ENCODE measurements at regions not wholly inside any gene's neighbourhood (a gene's known extent, or its start where the extent isn't known, plus 50 kb on each side); places are given as distances from the start of the nearest gene placed in this dataset.

DNA sequence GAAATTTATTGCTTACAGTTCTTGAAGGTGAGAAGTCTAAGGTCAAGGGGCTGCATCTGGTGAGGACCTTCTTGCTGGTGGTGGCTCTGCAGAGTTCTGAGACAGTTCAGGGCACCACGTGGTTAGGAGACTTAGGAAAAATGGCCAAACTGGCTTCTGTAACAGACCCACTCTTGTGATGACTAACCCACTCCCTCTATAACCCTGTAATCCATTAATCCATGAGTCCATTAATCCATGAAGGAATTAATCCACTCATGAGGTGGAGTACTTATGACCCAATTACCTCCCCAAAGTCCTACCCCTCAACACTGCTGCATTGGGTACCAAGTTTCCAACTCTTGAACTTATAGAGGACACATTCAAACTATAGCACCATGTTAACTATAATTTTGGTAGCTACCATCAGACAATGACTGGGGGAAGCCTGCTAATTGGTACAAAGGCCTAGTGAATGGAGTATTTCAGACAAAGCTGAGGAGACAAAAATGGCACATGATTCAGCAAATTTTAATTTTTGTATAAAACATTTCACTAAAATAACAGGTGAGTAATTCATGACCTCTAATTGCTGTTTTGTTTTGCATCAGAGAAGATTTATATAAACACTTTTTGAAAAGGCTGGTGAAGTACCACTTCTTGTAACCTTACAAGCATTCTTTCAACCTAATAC, 374.1 kb upstream of the TBL1XR1 start:
- H3K27ac ChIP-seq (ENCODE audit: low read depth in 2 of 2, low read length in 2 of 2), result no peak overlapping the region
- H3K9ac ChIP-seq (ENCODE audit: low read depth in 1 of 2, low read length in 2 of 2), result no peak overlapping the region
- H3K27me3 ChIP-seq (ENCODE audit: control insufficient read depth in 2 of 2, insufficient read depth in 2 of 2, low read length in 2 of 2), result no peaks in the 10 kb centered on the region

DNA sequence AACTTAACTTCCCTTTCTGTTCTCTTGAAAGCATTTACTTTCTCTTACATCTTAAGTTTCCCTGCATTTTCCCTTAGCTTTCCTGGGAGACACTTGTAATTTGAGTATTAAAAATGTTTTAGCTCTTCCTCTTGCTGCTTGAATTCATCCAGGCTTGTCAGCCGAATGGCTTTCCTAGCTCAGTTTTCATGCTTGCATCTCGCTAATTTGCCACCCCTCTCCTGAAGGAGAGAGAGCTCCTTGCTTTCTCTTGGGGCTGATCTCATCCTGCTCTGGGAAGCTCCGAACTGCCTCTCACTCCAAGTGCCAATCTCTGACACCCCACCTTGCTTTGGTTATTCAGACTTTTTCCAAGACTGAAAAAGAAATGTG, 374.6 kb upstream of the TBL1XR1 start:
- H3K4me1 ChIP-seq (ENCODE audit: control insufficient read depth in 2 of 2, insufficient read depth in 2 of 2, low read length in 2 of 2), result peaks cover 0 to 13% of the 10 kb centered on the region in 2 donors
- H3K9me3 ChIP-seq (ENCODE audit: control insufficient read depth in 2 of 2, low read length in 2 of 2), result no peaks in the 10 kb centered on the region
- no peaks in the 10 kb centered on the region for H3K27me3 ChIP-seq (ENCODE audit: control insufficient read depth in 2 of 2, insufficient read depth in 2 of 2, low read length in 2 of 2)
- no peak overlapping the region for H3K9ac ChIP-seq (ENCODE audit: low read depth in 1 of 2, low read length in 2 of 2)
- H3K4me3 ChIP-seq (ENCODE audit: low read length in 2 of 2), result no peak overlapping the region
- no peaks in the 10 kb centered on the region for H3K36me3 ChIP-seq (ENCODE audit: control insufficient read depth in 2 of 2, insufficient read depth in 2 of 2, low read length in 2 of 2)
- no peak overlapping the region for H3K27ac ChIP-seq (ENCODE audit: low read depth in 2 of 2, low read length in 2 of 2)

More for the DNA sequence above, 374.1 kb upstream of the TBL1XR1 start:
- Histone ChIP-seq H3K36me3 (ENCODE audit: control insufficient read depth in 2 of 2, insufficient read depth in 2 of 2, low read length in 2 of 2) (no peaks in the 10 kb centered on the region), H3K9me3 (ENCODE audit: control insufficient read depth in 2 of 2, low read length in 2 of 2) (no peaks in the 10 kb centered on the region), H3K4me3 (ENCODE audit: low read length in 2 of 2) (no peak overlapping the region), H3K4me1 (ENCODE audit: control insufficient read depth in 2 of 2, insufficient read depth in 2 of 2, low read length in 2 of 2) (peaks cover 0 to 10% of the 10 kb centered on the region in 2 donors)

DNA sequence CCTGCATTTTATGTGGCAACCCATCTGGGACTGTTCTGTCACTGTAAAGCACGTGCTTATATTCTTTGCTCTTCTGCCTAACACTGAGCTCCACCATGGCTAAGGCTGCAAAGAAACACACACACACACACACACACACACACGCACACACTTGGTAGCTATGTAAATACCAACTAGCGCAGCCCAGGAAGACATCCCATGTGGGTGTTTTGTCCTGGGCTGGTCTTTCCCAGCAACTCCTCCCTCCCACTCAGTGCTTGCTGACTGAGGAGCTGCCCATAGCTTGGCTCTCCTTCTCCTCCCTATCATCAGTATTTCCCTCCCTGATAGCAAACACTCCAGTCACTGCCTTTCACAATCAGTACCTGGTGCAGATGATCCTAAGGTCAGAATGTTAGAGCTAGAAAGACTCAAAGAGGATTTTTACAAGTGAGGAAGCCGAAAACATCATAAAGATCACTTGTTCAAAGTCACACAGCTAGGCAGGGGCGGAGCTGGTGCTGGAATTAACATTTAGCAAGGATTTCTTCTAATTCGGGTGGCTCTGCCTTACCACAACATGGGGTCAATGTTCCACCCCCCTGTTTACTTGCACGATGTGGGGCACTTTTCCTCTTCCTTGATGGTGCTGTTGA, 377.1 kb upstream of the TBL1XR1 start:
- Histone ChIP-seq H3K4me1 (ENCODE audit: control insufficient read depth in 2 of 2, insufficient read depth in 2 of 2, low read length in 2 of 2) (peaks cover 0 to 13% of the 10 kb centered on the region in 2 donors), H3K27ac (ENCODE audit: low read depth in 2 of 2, low read length in 2 of 2) (peak overlapping the region; percentile 20 to 42), H3K9ac (ENCODE audit: low read depth in 1 of 2, low read length in 2 of 2) (no peak overlapping the region), H3K27me3 (ENCODE audit: control insufficient read depth in 2 of 2, insufficient read depth in 2 of 2, low read length in 2 of 2) (no peaks in the 10 kb centered on the region), H3K36me3 (ENCODE audit: control insufficient read depth in 2 of 2, insufficient read depth in 2 of 2, low read length in 2 of 2) (no peaks in the 10 kb centered on the region), H3K9me3 (ENCODE audit: control insufficient read depth in 2 of 2, low read length in 2 of 2) (no peaks in the 10 kb centered on the region), H3K4me3 (ENCODE audit: low read length in 2 of 2) (no peak overlapping the region)

DNA sequence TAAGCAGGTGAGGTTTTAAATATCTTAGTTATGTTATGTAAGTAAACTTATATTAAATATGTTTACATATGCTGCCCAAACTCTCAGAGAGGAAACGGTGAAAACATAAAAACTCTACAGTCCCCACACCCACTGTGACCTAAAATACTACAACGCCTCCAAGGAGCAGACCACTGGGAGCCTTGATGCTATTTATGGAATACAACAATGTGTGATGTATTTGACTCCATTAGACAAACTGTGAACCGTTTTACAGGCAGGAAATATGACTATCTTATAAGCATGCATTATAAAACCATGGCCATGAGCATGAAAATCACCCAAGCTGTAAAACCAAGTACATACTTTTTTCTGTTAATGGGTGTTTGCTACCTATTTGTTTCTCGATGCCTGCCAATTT, 379.5 kb upstream of the TBL1XR1 start:
- Histone ChIP-seq H3K27me3 (ENCODE audit: control insufficient read depth in 2 of 2, insufficient read depth in 2 of 2, low read length in 2 of 2) (no peaks in the 10 kb centered on the region), H3K36me3 (ENCODE audit: control insufficient read depth in 2 of 2, insufficient read depth in 2 of 2, low read length in 2 of 2) (no peaks in the 10 kb centered on the region), H3K27ac (ENCODE audit: low read depth in 2 of 2, low read length in 2 of 2) (no peak overlapping the region), H3K4me3 (ENCODE audit: low read length in 2 of 2) (no peak overlapping the region), H3K4me1 (ENCODE audit: control insufficient read depth in 2 of 2, insufficient read depth in 2 of 2, low read length in 2 of 2) (peaks cover 0 to 13% of the 10 kb centered on the region in 2 donors), H3K9me3 (ENCODE audit: control insufficient read depth in 2 of 2, low read length in 2 of 2) (no peaks in the 10 kb centered on the region), H3K9ac (ENCODE audit: low read depth in 1 of 2, low read length in 2 of 2) (no peak overlapping the region)

DNA sequence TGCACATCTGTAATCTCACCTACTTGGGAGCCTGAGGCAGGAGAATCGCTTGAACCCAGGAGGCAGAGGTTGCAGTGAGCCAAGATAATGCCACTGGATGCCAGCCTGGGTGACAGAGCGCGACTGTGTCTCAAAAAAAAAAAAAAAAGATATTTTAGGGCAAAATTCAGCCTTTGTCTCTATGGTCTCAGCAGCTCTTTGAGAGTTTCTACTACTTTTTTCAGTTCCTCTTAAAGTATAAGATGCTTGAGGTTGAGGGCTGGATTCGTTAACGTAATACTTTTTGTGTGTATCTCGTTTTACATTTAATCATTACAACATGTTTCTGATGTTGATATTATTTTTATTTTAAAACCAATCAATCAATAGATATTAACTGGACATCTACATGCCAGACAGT, 381.2 kb upstream of the TBL1XR1 start:
- H3K9ac ChIP-seq (ENCODE audit: low read depth in 1 of 2, low read length in 2 of 2), result no peak overlapping the region
- H3K4me1 ChIP-seq (ENCODE audit: control insufficient read depth in 2 of 2, insufficient read depth in 2 of 2, low read length in 2 of 2), result peaks cover 0 to 13% of the 10 kb centered on the region in 2 donors
- H3K27me3 ChIP-seq (ENCODE audit: control insufficient read depth in 2 of 2, insufficient read depth in 2 of 2, low read length in 2 of 2), result no peaks in the 10 kb centered on the region
- no peaks in the 10 kb centered on the region for H3K36me3 ChIP-seq (ENCODE audit: control insufficient read depth in 2 of 2, insufficient read depth in 2 of 2, low read length in 2 of 2)
- H3K27ac ChIP-seq (ENCODE audit: low read depth in 2 of 2, low read length in 2 of 2), result no peak overlapping the region
- no peaks in the 10 kb centered on the region for H3K9me3 ChIP-seq (ENCODE audit: control insufficient read depth in 2 of 2, low read length in 2 of 2)
- no peak overlapping the region for H3K4me3 ChIP-seq (ENCODE audit: low read length in 2 of 2)

DNA sequence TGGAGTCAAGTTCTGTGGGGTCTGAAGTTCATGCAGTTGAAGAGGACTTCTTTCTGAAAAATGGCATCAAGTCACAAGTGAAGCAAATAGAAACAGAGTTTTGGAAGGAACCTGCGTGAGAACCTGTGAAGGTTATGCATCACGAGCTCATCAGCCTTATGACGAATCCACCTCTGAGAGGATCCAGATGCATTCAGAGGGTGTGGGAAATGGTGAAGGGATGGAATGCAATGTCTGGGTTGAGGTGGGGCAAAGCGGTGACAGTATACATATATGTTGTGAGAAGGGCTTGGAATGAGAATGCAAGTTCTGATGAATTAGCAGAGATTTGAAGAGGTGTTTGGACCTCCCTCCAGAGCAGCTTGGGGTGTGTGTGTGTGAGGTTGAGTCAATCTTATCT, 382.1 kb upstream of the TBL1XR1 start:
- peaks cover 0 to 11% of the 10 kb centered on the region in 2 donors for H3K4me1 ChIP-seq (ENCODE audit: control insufficient read depth in 2 of 2, insufficient read depth in 2 of 2, low read length in 2 of 2)
- H3K9ac ChIP-seq (ENCODE audit: low read depth in 1 of 2, low read length in 2 of 2), result no peak overlapping the region
- no peaks in the 10 kb centered on the region for H3K9me3 ChIP-seq (ENCODE audit: control insufficient read depth in 2 of 2, low read length in 2 of 2)
- H3K27ac ChIP-seq (ENCODE audit: low read depth in 2 of 2, low read length in 2 of 2), result no peak overlapping the region
- H3K27me3 ChIP-seq (ENCODE audit: control insufficient read depth in 2 of 2, insufficient read depth in 2 of 2, low read length in 2 of 2), result no peaks in the 10 kb centered on the region
- H3K4me3 ChIP-seq (ENCODE audit: low read length in 2 of 2), result no peak overlapping the region
- no peaks in the 10 kb centered on the region for H3K36me3 ChIP-seq (ENCODE audit: control insufficient read depth in 2 of 2, insufficient read depth in 2 of 2, low read length in 2 of 2)

DNA sequence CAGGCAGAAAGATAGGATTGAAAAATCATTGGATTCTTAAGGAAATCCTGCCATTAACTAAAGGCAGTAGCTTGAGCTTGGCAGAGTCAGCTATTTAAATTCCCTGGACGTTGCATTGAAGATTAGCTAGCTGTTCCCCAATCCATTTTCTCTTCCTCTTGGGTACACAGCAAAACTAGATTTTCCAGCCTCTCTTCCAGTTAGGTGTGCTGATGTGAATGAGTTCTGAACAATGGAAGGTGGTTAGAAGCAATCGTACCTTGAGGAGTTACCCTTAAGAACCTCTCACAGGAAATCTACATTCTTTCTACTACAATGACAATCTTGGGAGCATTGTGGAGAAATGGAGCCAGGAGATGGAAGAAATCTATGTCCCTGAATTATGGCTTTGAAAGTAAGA, 383.2 kb upstream of the TBL1XR1 start:
- Histone ChIP-seq H3K9me3 (ENCODE audit: control insufficient read depth in 2 of 2, low read length in 2 of 2) (no peaks in the 10 kb centered on the region), H3K4me1 (ENCODE audit: control insufficient read depth in 2 of 2, insufficient read depth in 2 of 2, low read length in 2 of 2) (peaks cover 0 to 3% of the 10 kb centered on the region in 2 donors), H3K4me3 (ENCODE audit: low read length in 2 of 2) (no peak overlapping the region), H3K9ac (ENCODE audit: low read depth in 1 of 2, low read length in 2 of 2) (no peak overlapping the region), H3K27ac (ENCODE audit: low read depth in 2 of 2, low read length in 2 of 2) (no peak overlapping the region), H3K27me3 (ENCODE audit: control insufficient read depth in 2 of 2, insufficient read depth in 2 of 2, low read length in 2 of 2) (no peaks in the 10 kb centered on the region), H3K36me3 (ENCODE audit: control insufficient read depth in 2 of 2, insufficient read depth in 2 of 2, low read length in 2 of 2) (no peaks in the 10 kb centered on the region)

DNA sequence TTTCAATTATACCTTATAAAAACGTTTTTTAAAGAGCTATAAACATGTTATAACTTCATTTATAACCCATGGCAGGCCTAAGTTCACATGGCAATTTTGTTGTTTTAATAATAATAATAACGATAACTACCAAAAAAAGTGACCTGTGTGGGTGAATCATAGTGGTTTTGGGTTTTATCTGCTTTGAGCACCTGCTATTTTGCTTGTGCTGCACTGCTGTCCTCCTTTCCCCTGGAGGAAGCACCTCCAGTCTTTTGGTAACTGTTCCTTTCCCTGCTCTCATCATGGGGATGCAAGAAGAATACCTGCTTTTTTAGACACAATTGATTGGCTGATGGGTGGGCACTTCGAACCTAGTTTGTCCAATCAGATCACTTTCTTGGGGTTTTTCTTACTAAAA, 388.0 kb upstream of the TBL1XR1 start:
- no peaks in the 10 kb centered on the region for H3K9me3 ChIP-seq (ENCODE audit: control insufficient read depth in 2 of 2, low read length in 2 of 2)
- H3K27me3 ChIP-seq (ENCODE audit: control insufficient read depth in 2 of 2, insufficient read depth in 2 of 2, low read length in 2 of 2), result no peaks in the 10 kb centered on the region
- no peaks in the 10 kb centered on the region for H3K36me3 ChIP-seq (ENCODE audit: control insufficient read depth in 2 of 2, insufficient read depth in 2 of 2, low read length in 2 of 2)
- H3K4me1 ChIP-seq (ENCODE audit: control insufficient read depth in 2 of 2, insufficient read depth in 2 of 2, low read length in 2 of 2), result peaks cover 0 to 2% of the 10 kb centered on the region in 2 donors
- no peak overlapping the region for H3K9ac ChIP-seq (ENCODE audit: low read depth in 1 of 2, low read length in 2 of 2)
- H3K4me3 ChIP-seq (ENCODE audit: low read length in 2 of 2), result no peak overlapping the region
- no peak overlapping the region for H3K27ac ChIP-seq (ENCODE audit: low read depth in 2 of 2, low read length in 2 of 2)

DNA sequence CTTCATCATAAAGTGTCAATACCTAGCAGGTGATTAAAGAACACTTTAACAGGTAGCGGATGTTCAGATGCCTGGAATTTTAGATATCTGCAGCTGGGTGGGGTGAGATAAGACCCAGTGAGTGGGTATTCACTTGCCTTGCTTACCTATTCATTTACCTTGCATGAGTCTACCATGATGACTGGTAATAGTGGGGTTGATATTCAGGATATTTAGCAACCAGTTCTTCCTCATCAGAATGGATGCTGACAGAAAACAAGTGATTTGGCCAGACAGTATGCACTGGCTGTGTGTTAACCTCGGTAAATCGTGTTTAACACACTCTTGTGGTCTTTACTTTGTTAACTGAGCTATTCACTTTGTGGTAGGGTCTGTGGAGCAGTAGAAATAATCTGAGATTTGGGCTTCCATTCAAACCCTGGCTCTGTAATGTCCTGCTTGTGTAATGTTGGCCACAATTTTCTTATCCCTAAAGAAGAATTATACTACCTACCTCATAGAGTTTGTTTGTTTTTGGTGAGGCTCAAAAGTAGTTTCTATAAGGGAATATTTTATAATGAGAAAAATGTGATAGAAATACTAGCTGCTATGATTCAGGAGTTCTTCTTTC, 391.9 kb upstream of the TBL1XR1 start:
- no peaks in the 10 kb centered on the region for H3K27me3 ChIP-seq (ENCODE audit: control insufficient read depth in 2 of 2, insufficient read depth in 2 of 2, low read length in 2 of 2)
- H3K27ac ChIP-seq (ENCODE audit: low read depth in 2 of 2, low read length in 2 of 2), result no peak overlapping the region
- H3K4me1 ChIP-seq (ENCODE audit: control insufficient read depth in 2 of 2, insufficient read depth in 2 of 2, low read length in 2 of 2), result peaks cover 0 to 2% of the 10 kb centered on the region in 2 donors

DNA sequence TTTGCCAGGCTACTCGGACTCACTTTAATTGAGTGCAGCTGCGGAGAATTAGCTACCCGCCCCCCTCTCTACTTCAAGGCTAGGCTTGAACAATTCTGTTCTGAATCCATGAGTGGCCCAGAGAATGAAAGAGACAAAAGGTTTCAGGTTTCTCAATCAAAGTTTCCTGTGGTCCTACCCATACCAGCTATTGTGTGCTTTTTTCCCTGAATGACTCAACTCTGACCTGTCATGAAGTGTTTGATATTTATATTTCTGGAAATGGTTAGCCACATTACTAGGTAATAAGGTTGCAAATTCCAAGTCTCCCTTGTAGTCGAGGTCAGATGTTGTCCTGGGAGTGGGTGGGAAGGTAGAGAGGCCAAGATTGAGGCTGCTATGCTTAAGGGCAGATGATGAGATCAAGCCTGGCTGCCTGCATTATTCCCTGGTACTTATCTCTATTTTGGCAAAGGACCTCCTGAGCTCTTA, 392.7 kb upstream of the TBL1XR1 start:
- H3K36me3 ChIP-seq (ENCODE audit: control insufficient read depth in 2 of 2, insufficient read depth in 2 of 2, low read length in 2 of 2), result no peaks in the 10 kb centered on the region
- peaks cover 0 to 2% of the 10 kb centered on the region in 2 donors for H3K4me1 ChIP-seq (ENCODE audit: control insufficient read depth in 2 of 2, insufficient read depth in 2 of 2, low read length in 2 of 2)
- H3K27ac ChIP-seq (ENCODE audit: low read depth in 2 of 2, low read length in 2 of 2), result no peak overlapping the region
- H3K9ac ChIP-seq (ENCODE audit: low read depth in 1 of 2, low read length in 2 of 2), result no peak overlapping the region
- H3K27me3 ChIP-seq (ENCODE audit: control insufficient read depth in 2 of 2, insufficient read depth in 2 of 2, low read length in 2 of 2), result no peaks in the 10 kb centered on the region
- H3K4me3 ChIP-seq (ENCODE audit: low read length in 2 of 2), result no peak overlapping the region
- H3K9me3 ChIP-seq (ENCODE audit: control insufficient read depth in 2 of 2, low read length in 2 of 2), result no peaks in the 10 kb centered on the region

More for the DNA sequence above, 391.9 kb upstream of the TBL1XR1 start:
- H3K9ac ChIP-seq (ENCODE audit: low read depth in 1 of 2, low read length in 2 of 2), result no peak overlapping the region
- H3K9me3 ChIP-seq (ENCODE audit: control insufficient read depth in 2 of 2, low read length in 2 of 2), result no peaks in the 10 kb centered on the region
- H3K36me3 ChIP-seq (ENCODE audit: control insufficient read depth in 2 of 2, insufficient read depth in 2 of 2, low read length in 2 of 2), result no peaks in the 10 kb centered on the region
- H3K4me3 ChIP-seq (ENCODE audit: low read length in 2 of 2), result no peak overlapping the region
